Stimulated activated CD8-positive, alpha-beta memory T cell treated with anti-CD3 and anti-CD28 coated beads, Interleukin-7, amount 100 ng/mL, for 1 hour (primary cell): ENCODE measurements at regions not wholly inside any gene's neighbourhood (a gene's known extent, or its start where the extent isn't known, plus 50 kb on each side); places are given as distances from the start of the nearest gene placed in this dataset.
"Not testable (repeated sequence)": the region's sequence is repeated elsewhere in the genome, so short reads cannot be mapped to it uniquely, and the experiment has no call there.

Experiments
- DNase-seq, 2 donors: peaks; one replicate each; pipeline ENCODE4 v3.0.0-alpha.2; 2020; ENCODE audit warnings: low read depth in 2 of 2

GRCh38 chr5:124514956-124515355 lies 231.5 kb downstream of the ZNF608 start:
- no peak for DNase-seq

GRCh38 chr5:124512952-124513632 lies 233.3 kb downstream of the ZNF608 start:
- DNase-seq = no peak

GRCh38 chr5:124512236-124512635 lies 234.2 kb downstream of the ZNF608 start:
- no peak for DNase-seq

GRCh38 chr5:124511791-124512190 lies 234.6 kb downstream of the ZNF608 start:
- no peak for DNase-seq

GRCh38 chr5:124507688-124508087 lies 238.8 kb downstream of the ZNF608 start:
- DNase-seq = no peak

GRCh38 chr5:124504081-124504916 lies 242.1 kb downstream of the ZNF608 start:
- DNase-seq = no peak

- no peak for DNase-seq
Measured at GRCh38 chr5:124502551-124502950, 243.9 kb downstream of the ZNF608 start.

GRCh38 chr5:124499818-124500217 lies 246.6 kb downstream of the ZNF608 start:
- not testable (repeated sequence) for DNase-seq

- not testable (repeated sequence) for DNase-seq
Measured at GRCh38 chr5:124496968-124497367, 249.5 kb downstream of the ZNF608 start.

- no peak for DNase-seq
Measured at GRCh38 chr5:124494540-124495116, 251.8 kb downstream of the ZNF608 start.

GRCh38 chr5:124492444-124493224 lies 253.8 kb downstream of the ZNF608 start:
- DNase-seq = no peak

GRCh38 chr5:124490315-124490714 lies 256.1 kb downstream of the ZNF608 start:
- DNase-seq = not testable (repeated sequence)

- DNase-seq = no peak
Measured at GRCh38 chr5:124481419-124481818, 265.0 kb downstream of the ZNF608 start.

GRCh38 chr5:124480964-124481363 lies 265.5 kb downstream of the ZNF608 start:
- no peak for DNase-seq

- no peak for DNase-seq
Measured at GRCh38 chr5:124480022-124480421, 266.4 kb downstream of the ZNF608 start.

GRCh38 chr5:124478264-124478663 lies 268.2 kb downstream of the ZNF608 start:
- no peak for DNase-seq

GRCh38 chr5:124477577-124477976 lies 268.9 kb downstream of the ZNF608 start:
- no peak for DNase-seq

- DNase-seq = no peak
Measured at GRCh38 chr5:124477062-124477461, 269.4 kb downstream of the ZNF608 start.

GRCh38 chr5:124474528-124475215 lies 271.8 kb downstream of the ZNF608 start:
- DNase-seq = no peak

- no peak for DNase-seq
Measured at GRCh38 chr5:124468671-124469411, 277.6 kb downstream of the ZNF608 start.

GRCh38 chr5:124467745-124468144 lies 278.7 kb downstream of the ZNF608 start:
- no peak for DNase-seq
